ELF-1 (cell line): ENCODE measurements at regions not wholly inside any gene's neighbourhood (a gene's known extent, or its start where the extent isn't known, plus 50 kb on each side); places are given as distances from the start of the nearest gene placed in this dataset.
A peak's percentile ranks its signal among the peaks of the same experiment; 100 is the strongest.

Experiments used
- DNase-seq: peaks from one replicate; pipeline ENCODE4 v3.0.0-alpha.2; 2016; ENCODE audit warnings: low read depth, low spot score

DNA sequence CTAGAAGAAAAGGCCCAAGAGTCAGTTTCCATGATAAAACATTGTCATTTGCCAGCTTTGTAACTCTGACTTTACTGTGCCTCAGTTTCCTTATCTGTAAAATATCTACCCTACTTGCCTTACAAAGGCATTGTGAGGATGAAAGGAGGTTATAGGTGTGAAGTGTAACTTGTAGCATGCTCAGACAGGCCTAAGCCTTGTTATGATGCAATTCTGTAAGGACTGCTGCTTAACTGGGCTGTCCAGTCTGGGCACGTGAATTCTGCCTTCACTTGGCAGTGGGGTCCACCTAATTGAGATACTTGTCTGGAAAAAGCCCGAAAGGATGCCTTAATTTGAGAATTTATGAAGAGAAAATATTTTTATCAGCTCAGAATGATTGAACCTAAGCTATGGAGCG lies 114.5 kb upstream of the DYRK2 start:
- no peak for DNase-seq

DNA sequence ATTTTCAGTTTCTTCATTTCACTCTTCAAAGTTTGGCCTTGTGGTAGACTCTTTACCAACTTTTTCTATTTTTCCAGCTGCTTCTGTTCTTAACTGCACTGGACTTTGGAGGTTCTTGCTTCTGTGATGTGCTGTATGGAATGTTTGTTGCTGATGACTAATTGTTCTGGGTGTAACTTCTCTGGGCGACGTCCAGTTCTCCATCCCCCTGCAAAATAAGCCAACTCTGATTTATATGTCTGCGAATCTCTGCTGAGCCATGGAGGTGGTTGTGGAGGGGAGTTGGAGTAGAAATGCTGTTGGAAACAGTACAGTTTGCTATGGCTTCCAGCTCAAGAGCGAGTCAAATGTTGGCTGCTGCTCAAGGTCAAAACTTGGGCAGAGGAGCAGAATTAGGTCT lies 113.9 kb upstream of the DYRK2 start:
- DNase-seq: no peak

DNA sequence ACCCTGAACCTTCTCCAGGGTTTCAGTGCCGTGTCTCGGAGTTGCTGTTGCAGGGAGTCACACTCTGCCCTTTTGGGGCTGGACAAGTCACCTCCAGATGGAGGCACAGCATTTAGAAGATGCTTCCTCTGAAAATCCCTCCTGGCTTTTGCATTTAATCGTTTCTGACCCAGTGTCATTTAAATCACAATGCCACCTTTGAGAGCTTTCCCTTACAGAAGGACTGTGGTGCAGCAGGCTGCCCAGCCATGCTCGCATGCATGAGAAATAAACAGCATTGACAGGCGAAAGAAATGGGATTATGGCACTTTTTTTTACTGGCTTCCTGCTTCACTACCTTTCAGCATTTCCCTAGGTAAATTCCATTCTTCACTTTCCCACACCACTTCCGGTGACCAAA lies 113.4 kb upstream of the DYRK2 start:
- DNase-seq: no peak

DNA sequence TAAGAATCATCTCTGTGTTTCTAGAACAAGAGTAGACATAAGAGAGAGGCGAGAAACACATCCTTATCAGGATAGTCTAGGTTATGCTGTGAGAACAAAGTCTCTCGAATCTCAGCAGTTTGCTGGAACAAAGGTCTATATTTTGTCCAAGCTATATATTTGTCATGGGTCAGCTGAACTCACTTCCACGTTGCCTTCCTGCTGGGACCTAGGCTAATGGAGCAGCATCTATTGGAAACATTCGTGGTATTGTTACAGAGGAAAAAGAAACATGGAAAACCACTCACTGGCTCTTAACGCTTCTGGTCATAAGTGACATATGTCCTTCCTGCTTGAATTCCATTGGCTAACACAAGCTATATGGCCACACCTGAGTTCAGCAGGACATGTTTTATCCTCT lies 112.6 kb upstream of the DYRK2 start:
- no peak for DNase-seq

DNA sequence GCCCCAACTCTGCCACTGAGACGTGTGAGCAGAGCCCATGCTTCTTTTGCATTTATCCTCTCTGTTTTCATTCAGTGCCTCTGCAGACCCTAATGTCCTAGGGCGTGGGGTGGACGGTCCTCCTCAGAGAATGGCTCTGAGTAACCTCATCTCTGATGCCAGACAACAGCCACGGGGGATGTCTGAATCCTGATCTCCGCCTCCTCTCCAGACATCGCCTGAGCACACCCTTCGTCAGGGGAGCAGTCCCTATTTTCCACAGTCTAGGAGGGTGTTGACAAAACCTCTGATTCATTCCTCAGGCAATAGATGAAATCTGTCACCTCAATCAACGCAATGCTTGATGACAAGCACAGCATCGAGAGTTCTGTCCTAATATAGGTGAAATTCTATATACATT lies 109.2 kb upstream of the DYRK2 start:
- no peak for DNase-seq

DNA sequence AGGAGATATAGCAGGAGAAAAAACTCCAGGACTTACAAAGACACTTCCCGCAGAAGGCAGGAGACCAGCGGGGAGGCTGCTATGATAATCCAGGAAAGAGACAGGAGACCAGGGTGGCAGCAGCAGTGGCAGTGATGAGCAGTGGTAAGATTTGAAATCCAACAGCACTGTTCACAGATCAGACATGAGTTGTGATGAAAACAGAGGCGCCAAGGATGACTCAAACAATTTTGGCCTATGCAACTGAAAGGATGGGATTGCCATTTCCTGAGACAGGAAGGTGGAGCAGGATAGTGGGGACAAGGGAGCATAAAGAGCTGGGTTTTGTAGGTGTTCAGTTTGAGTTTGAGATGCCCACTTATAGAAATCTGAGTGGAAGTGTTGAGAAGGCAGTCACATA lies 108.6 kb upstream of the DYRK2 start:
- no peak for DNase-seq

DNA sequence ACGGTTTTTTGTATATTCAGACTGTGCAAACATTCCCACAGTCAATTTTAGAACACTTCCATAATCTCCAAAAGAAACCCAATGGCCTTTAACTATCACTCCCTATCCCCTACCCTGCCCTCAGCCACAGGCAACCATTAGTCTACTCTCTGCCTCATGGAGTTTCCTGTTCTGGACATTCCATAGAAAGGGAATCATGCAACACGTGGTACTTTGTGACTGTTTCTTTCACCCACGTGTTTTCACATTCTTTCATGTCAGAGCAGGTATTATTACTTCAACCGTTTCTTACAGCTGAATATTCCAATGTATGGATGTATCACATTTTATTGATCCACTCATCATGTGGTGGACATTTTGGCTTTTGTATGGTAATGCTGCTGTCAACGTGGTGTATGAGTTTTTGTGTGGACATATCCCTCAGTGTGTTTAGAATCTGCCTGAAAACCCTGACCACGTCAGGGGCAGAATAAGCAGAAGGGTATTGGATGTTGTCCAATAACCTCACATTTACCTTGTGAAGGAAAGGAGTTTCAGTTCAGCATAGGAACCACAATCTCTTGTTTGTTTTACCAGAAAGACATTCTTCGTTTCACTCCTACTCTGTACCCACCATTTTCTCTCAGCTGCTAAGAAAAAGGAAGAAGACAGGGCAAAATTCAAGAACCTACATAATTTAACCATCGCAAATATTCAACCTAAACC lies 107.5 kb upstream of the DYRK2 start:
- DNase-seq: no peak

DNA sequence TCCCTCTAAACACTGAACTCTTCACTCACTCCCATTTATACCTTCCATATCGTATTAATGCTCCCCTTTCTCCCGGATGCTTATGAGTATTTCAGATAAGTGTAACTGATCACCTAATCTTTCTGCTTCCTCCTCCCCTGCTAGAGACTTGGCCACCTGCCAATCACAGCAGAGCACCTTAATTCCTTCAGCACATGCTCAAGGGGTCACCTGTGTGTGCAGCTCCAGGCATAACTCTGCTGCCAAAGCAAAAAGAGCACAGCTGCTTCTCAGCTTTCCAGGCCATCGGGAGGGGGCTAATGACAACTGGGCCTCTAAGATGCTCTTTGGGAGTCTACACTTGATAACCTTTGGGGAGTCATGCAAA lies 106.9 kb upstream of the DYRK2 start:
- DNase-seq: no peak

DNA sequence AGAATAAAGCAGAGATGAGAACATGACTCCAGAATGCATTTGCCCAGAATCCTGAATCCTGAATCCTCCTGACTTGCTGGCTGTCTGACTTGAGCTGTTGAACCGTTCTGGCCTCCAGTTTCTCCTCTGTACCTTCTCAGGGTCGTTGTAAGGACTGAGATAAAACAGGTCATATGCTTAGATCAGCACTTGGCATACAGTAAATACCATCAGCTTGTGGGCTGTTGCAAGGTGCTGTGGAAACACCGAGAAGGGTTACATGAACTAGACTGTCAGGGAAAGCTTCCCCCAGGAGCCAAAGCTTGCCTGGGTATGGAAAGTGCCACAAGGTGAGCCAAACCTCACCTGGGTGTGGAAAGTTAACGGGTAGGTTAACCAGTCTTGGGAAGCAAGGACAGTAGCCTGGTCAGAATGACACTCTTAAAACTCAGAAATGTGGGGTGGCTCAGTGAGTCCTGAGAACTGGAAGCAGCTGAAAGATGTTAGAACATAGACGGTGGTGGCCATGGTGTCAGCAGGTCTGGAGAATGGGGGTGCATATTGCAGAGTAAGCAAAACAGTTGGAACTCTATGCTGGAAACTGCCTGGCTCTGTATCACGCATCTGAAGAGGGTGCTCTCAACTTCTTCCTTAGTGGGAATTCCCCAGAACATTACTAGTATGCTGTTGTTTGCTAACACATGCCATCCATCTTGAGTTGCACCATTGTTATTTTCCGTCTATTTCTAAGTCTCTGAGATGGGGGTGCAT lies 105.3 kb upstream of the DYRK2 start:
- no peak for DNase-seq

DNA sequence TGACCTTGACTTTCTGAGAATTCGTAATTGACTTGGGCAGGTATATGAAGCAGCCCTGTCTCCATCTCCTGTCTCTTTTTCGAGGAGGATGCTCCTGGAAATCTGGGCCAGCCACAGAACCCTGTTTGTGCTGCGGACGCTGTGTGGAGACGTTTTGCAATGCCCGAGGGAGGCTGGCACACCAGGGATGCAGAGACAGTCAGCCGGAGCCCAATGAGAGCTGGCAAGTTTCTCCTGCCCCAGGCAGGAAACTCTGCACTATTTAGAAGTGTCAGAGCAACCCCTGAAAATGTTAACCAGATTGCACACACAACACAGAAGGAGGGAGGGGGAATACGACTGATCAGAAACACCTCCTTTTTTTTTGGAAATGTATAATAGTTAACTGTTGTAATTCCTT lies 103.2 kb upstream of the DYRK2 start:
- no peak for DNase-seq

DNA sequence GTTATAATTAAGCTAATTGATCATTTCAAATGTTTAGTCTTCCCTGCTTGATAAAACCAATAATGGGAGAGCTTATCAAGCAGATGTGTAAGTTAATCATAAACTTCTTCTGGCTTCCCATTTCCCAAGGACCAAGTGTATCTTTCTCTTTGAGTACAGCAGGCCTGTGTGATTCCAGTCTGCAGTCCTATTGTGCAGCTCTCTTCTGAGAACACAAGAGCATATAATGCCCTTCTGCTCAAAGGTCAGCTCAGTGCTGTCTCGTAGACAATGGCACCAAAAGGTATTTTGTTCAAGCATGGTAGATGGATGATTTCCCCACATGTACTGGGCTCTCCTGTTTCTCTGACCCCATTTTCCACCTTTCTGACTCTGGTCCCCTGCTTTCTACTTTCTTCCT lies 101.8 kb upstream of the DYRK2 start:
- no peak for DNase-seq

DNA sequence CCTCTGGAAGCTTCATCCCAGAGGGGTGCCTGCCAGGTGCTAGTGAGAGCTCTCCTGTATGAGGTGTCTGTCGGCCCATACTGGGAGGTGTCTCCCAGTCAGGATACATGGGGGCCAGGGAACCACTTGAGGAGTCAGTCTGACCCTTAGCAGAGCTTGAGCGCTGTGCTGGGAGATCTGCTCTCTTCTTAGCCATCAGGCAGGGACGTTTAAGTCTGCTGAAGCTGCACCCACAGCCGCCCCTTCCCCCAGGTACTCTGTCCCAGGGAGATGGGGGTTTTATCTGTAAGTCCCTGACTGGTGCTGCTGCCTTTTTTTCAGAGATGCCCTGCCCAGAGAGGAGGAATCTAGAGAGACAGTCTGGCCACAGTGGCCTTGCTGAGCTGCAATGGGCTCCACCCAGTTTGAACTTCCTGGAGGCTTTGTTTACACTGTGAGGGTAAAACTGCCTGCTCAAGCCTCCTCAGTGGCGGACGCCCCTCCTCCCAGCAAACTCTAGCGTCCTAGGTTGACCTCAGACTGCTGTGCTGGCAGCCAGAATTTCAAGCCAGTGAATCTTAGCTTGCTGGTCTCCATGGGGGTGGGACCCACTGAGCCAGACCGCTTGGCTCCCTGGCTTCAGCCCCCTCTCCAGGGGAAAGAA lies 93.3 kb upstream of the DYRK2 start:
- DNase-seq: peak; percentile 84

DNA sequence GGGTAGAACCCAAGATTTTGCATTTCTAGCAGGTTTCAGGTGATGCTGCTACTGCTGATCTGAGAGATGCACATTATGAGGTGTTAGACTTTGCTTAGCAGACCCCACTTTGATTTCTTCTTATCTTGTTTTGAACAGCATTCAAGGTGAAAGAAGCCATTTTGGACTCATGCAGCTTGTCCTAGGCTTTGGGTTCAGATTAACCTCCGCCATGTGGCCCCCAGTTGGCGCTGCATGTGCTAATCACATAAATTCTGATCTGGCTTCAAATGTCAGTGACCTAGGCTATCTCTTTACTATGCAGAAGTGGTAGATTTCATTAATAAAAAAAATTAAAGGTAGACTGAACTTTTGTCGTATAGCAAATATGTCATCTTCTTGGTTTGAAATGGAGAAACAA lies 89.8 kb upstream of the DYRK2 start:
- no peak for DNase-seq

DNA sequence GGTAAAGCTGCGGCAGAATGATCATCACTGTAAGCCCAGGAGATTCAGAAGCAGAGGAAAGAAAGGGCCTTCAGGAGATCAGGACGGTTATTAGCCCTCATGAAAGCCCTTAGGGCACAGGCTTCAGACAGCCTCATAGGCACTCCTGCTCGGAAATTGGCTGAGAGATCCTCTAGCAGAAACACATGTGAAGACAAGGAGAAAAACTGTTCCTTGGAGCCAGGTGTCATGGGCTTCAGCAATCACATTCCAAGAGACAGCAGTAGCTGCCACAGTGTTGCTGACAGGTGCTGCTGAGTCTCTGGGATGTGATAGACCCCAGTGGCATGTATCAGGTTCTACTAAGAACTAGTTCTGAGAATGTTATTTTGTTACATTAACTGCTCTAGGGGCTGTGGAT lies 88.8 kb upstream of the DYRK2 start:
- DNase-seq: no peak

DNA sequence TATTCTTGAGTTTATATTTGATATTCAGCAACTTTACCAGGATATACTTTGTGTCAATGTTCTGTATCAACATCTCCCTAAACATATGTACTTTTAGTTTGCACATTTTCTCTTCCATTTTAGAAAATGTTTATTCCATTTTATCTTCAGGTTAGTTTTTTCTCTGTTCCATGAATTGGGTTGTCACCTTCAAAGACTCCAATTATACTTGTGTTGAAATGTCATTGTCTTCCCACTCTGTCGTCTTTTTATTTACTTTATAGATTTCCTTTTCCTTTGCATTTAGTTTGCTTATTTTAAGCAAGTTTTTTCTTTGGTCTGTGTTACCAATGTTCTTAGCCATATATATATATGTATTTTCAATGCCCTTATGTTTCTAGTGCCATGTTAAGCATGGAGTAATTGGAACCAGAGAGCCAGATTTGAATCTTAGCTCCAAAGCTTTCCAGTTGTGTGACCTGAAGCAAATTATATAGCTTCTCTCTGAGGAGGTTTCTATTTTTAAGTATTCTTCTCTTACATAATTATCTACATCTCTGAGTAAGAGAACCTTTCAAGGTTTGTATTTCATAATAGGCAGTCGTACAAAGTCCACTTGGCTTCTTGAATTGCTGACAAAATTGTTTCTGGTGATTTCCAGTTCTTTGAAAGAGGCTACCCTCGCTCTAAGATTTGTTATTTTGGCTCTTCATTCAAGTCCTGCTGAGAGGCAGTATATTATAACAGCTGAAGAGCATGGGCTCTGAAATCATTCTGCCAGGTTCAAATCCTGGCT lies 85.8 kb upstream of the DYRK2 start:
- no peak for DNase-seq

DNA sequence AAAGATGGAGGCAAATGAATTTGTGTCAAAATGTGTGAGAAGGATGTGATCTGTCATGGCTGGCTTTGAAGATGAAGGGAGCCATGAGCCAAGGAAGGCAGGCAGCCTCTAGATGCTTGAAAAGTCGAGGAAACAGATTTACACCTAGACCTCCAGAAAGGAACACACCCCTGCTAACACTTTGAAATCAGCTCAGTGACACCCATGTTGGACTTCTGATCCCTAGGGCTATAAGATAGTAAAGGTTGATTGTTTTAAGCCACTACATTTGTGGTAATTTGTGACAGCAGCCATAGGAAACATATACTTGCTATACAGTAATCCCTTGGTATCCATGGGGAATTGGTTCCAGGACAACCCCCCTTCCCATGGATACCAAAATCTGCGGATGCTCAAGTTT lies 80.5 kb upstream of the DYRK2 start:
- no peak for DNase-seq

DNA sequence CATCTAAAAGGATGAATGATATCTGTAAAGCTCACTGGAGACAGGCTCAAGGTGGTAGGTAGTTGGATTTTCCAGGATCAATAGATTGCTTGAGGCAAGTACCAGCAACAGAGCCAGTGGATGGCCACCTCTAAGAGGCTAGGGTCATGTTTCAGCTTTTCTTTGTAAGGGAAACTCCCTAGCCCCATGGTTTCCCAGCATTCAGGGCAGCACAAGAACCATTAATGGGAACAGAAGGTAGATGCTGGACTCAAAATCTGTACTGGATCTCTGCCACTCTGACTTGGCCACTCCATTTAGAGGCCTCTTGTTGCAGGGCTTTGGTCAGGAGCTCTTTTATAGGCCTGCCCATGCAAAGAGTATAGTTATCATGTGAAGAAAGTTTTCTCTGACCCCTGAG lies 76.1 kb upstream of the DYRK2 start:
- peak; percentile 61 for DNase-seq

DNA sequence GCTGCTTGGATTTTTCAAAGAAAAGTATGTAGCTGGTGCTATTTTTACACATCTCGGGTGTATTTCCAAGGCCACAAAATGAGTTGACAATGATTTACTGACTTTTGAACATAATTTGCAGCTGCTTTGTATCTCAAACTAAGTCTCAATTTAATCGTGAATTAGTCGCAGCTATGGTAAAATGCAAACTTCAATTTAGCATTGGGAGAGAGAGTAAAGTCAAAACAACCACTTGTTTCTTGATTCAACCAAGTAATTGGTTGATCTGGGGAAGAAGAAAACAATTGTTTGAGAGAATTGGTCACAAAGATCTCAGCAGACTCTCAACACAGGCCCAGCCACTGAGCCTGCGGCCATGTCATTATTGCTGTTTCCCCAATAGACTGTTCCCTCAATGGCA lies 75.0 kb upstream of the DYRK2 start:
- DNase-seq: no peak

DNA sequence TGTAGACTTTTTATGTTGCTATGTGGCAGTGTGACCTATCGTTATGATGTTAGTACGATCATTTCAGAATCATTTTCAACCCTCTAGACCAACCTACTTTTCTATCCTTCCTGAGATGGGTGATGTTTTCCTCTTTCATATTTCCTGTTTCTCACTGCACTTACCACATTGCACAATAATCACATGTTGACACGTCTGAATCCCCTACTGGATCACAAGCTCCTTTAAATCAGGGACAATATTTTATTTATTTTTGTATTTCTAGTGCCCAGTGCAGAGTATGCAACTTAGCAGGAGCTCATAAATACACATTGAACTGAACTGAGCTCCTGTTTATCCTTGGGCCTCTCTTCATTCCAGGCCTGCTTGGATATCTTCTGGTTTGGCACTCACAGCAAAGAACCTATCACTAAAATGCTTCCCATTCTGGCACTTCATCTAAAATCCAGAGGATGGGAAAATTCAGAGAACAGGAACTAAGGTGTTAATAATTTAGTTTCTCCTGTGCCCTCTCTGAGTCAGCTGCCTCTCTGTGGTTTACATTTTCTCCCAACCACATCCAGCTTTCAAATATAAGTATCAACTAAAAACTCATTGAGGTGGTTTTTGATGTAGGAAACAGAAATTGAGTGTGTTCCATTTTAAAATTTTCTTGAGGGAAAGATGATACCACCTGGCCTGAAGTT lies 69.4 kb upstream of the DYRK2 start:
- no peak for DNase-seq

DNA sequence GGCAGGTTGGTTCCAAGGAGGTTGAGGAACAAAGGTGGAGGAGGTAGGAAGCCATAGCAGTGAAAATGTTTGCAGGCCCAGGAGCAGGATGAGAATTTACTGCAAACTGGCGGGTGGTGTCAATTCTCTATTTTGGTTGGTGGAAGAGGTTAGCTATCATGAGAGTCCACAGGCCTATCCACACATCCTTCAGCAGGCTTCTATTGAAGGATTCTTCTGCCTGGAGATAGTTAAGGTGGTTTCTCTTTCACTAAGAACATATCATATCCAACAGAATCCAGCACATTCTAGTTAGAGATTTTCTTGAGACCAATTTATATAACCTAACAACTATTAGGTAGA lies 68.9 kb upstream of the DYRK2 start:
- no peak for DNase-seq

DNA sequence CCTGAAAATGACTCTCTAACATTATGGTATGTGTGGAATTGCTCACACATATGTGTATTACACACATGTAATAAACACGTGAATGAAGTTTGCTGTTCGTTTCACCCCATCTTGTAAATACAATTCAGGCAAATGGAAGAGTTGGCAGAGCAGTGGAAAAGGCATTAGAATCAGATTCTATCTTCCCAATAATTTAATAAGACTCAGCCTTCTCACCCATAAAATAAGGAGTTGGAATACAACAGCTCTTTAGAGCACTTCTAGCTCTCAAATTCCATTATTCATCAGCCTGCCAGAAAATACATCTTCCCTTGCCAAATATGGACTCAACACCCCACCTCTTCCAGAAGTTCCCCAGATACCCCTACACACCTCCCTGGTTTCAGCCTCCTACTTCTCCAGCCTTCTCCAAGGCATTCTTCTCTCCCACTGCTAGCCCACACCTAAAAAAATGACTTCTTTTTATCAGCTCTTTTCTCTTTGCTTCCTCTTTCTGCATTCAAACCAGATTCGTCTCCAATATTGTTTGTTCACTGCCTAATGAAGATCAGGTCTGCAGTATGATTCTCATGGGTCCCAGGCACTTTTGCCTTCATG lies 66.2 kb upstream of the DYRK2 start:
- DNase-seq: no peak

DNA sequence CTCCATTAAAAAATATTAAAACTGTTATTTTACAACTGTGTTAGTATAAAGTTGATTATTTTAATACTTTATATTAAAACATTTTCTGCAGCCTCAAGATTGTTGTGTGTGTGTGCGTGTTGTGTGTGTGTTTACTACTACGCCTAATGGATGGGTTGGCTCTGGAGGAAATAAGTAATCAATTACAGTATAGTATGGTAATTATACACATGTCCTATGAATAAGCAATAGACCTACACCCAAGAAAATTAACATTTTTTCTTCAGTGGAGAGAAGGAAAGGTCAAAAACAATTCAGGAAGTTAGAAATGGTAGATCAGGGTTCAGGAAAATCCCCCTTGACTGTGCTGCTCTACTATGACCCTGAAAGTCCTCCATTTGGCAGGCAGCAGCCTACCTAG lies 65.7 kb upstream of the DYRK2 start:
- no peak for DNase-seq
